Common myeloid progenitor, CD34-positive (primary cell): ENCODE measurements at regions not wholly inside any gene's neighbourhood (a gene's known extent, or its start where the extent isn't known, plus 50 kb on each side); places are given as distances from the start of the nearest gene placed in this dataset.
"Not testable (repeated sequence)": the region's sequence is repeated elsewhere in the genome, so short reads cannot be mapped to it uniquely, and the experiment has no call there.

ENCODE experiments used
- CTCF ChIA-PET: fragments of 350-600 bp; sonication (Branson Sonifier 250); formaldehyde crosslinking; loops from one replicate; lab custom pipeline; 2021; ENCODE audit warnings: antibody characterized with exemption; lab: Charles Lee
- POLR2A ChIA-PET: fragments of 350-600 bp; sonication (Branson Sonifier 250); formaldehyde crosslinking; loops from one replicate; lab custom pipeline; 2021; ENCODE audit warnings: antibody characterized with exemption; lab: Charles Lee
- DNase-seq, 3 donors: peaks; one replicate each; pipeline versions ENCODE4 v3.0.0 to v3.0.0-alpha.2; 2013
- H3K27ac ChIP-seq, 2 experiments: 1 replicate in 1 of 2; 2 replicates in 1 of 2; pipeline ENCODE4 v1.7.0; 2013; ENCODE audit warnings: inconsistent platforms in 2 of 2, low read length in 2 of 2, mild to moderate bottlenecking in 2 of 2, low read depth in 1 of 2, moderate library complexity in 1 of 2; ENCODE audit not compliant: severe bottlenecking in 2 of 2, insufficient read depth in 1 of 2, poor library complexity in 1 of 2
- H3K27me3 ChIP-seq, 5 experiments: replicated peaks in 2 of 5; 1 replicate in 3 of 5; 2 replicates in 2 of 5; pipeline versions ENCODE4 v1.6.1 to v1.7.0; 2013; ENCODE audit warnings: low read length in 4 of 5, mild to moderate bottlenecking in 2 of 5, moderate library complexity in 2 of 5, inconsistent platforms in 1 of 5; ENCODE audit not compliant: insufficient read depth in 5 of 5, control insufficient read depth in 4 of 5
- H3K36me3 ChIP-seq, 4 experiments: 1 replicate in 2 of 4; 2 replicates in 2 of 4; pipeline versions ENCODE4 v1.6.1 to v1.7.0; 2013; ENCODE audit warnings: low read length in 3 of 4, control low read depth in 1 of 4, mild to moderate bottlenecking in 1 of 4; ENCODE audit not compliant: control insufficient read depth in 4 of 4, insufficient read depth in 4 of 4
- H3K4me1 ChIP-seq, 4 experiments: 1 replicate in 3 of 4; 2 replicates in 1 of 4; pipeline versions ENCODE4 v1.6.1 to v1.7.1; 2013; ENCODE audit warnings: low read length in 3 of 4, mild to moderate bottlenecking in 3 of 4, control low read depth in 1 of 4, inconsistent platforms in 1 of 4, moderate library complexity in 1 of 4; ENCODE audit not compliant: control insufficient read depth in 4 of 4, insufficient read depth in 4 of 4; ENCODE audit errors: control extremely low read depth in 1 of 4
- H3K4me3 ChIP-seq, 7 experiments: 1 replicate in 4 of 7; 2 replicates in 3 of 7; pipeline versions ENCODE4 v1.5.1 to v1.7.0; 2013; ENCODE audit warnings: mild to moderate bottlenecking in 7 of 7, low read length in 6 of 7, moderate library complexity in 6 of 7, inconsistent platforms in 2 of 7, low read depth in 2 of 7, control low read depth in 1 of 7; ENCODE audit not compliant: insufficient read depth in 4 of 7, control insufficient read depth in 1 of 7; ENCODE audit errors: extremely low read depth in 1 of 7
- H3K9me3 ChIP-seq, 5 experiments: 1 replicate in 4 of 5; 2 replicates in 1 of 5; pipeline versions ENCODE4 v1.6.1 to v1.7.1; 2013; ENCODE audit warnings: low read length in 4 of 5, mild to moderate bottlenecking in 2 of 5, inconsistent platforms in 1 of 5, low read depth in 1 of 5, moderate library complexity in 1 of 5; ENCODE audit not compliant: control insufficient read depth in 4 of 5, insufficient read depth in 2 of 5; ENCODE audit errors: control extremely low read depth in 1 of 5
- WGBS: methylation state at CpG from one replicate; pipeline ENCODE4 v1.1.5; 2013; ENCODE audit not compliant: insufficient coverage; 5-methylcytosine and 5-hydroxymethylcytosine counted together

DNA sequence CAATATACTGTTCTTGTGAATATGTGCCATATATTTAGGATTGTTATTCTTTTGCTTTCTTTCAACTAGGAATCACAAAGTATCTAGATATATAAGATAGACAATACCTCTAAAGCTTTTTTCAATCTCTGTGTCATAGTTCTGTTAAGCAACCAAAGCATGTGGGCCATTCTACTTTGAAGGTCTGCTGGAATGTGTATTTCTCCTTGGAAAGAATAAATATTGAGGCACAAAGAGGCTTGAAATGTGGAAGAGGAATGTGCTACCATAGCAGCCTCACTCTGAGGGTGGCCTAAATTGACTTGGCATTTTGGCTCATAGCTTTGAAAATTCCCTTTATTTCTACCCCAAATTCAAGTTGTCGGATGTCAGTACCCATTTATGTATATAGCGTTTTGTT, 488.5 kb upstream of the MAN1A1 start:
- no peak overlapping the region for H3K4me3 ChIP-seq
- peaks cover 0 to 6% (median 2%) of the 10 kb centered on the region in 5 experiments for H3K9me3 ChIP-seq
- DNase-seq: no peak
- ChIA-PET CTCF (interaction anchor here (0.9 to 1.7 kb wide), 3 partner anchors 9 to 11 kb away, joined by 3 to 4 read pairs (median 4); no protein-coding TSS in a partner anchor), POLR2A (no interaction called here)
- no peaks in the 10 kb centered on the region for H3K27me3 ChIP-seq
- H3K36me3 ChIP-seq: no peaks in the 10 kb centered on the region
- no CpG with 5 or more reads among the region's 2 CpGs for WGBS
- no peak overlapping the region for H3K27ac ChIP-seq
- no peaks in the 10 kb centered on the region for H3K4me1 ChIP-seq

DNA sequence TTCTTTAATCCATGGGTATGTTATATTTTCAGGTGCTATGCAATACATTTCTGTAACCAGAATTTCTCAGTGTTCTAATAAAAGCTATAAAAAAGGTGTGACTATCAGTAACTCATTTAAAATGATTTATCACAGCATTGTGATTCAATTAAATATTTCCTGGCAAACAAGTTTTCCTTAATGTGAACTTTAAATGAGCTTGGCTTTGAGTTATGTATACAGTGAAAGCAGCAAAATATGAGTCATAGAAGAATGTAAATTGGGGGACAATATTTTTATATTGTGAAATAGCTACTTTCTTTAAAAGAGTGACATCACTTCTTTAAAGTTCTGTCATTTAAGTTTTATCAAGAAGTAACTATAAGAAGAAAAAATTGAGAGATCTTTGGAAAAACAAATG, 484.9 kb upstream of the MAN1A1 start:
- no peaks in the 10 kb centered on the region for H3K36me3 ChIP-seq
- no peaks in the 10 kb centered on the region for H3K4me1 ChIP-seq
- ChIA-PET POLR2A (no interaction called here), CTCF (no interaction called here)
- no peak overlapping the region for H3K27ac ChIP-seq
- H3K4me3 ChIP-seq: no peak overlapping the region
- no peaks in the 10 kb centered on the region for H3K27me3 ChIP-seq
- H3K9me3 ChIP-seq: no peaks in the 10 kb centered on the region
- DNase-seq: no peak

DNA sequence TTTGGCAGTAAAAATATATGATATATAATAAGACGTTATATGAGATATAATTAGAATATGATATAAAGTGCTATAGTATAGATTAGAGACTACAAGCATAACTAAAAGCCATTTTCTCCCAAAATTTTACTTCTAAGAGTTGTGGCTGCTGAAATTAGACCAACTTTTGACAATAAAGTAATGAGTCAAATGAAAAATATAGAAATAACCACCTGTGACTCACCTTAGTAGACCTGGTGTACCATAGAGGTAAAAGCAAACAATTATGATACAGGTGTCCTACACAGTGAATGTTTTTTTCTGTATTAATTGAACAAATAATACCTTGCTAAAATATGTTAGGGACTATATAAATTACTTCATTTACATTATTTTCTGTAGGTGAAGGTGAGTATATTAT, 482.9 kb upstream of the MAN1A1 start:
- WGBS: no CpG with 5 or more reads among the region's 1 CpG
- H3K4me3 ChIP-seq: no peak overlapping the region
- CTCF ChIA-PET: no interaction called here
- no peaks in the 10 kb centered on the region for H3K36me3 ChIP-seq
- H3K9me3 ChIP-seq: no peaks in the 10 kb centered on the region
- H3K4me1 ChIP-seq: no peaks in the 10 kb centered on the region
- H3K27me3 ChIP-seq: no peaks in the 10 kb centered on the region
- no peak for DNase-seq
- POLR2A ChIA-PET: no interaction called here
- no peak overlapping the region for H3K27ac ChIP-seq

DNA sequence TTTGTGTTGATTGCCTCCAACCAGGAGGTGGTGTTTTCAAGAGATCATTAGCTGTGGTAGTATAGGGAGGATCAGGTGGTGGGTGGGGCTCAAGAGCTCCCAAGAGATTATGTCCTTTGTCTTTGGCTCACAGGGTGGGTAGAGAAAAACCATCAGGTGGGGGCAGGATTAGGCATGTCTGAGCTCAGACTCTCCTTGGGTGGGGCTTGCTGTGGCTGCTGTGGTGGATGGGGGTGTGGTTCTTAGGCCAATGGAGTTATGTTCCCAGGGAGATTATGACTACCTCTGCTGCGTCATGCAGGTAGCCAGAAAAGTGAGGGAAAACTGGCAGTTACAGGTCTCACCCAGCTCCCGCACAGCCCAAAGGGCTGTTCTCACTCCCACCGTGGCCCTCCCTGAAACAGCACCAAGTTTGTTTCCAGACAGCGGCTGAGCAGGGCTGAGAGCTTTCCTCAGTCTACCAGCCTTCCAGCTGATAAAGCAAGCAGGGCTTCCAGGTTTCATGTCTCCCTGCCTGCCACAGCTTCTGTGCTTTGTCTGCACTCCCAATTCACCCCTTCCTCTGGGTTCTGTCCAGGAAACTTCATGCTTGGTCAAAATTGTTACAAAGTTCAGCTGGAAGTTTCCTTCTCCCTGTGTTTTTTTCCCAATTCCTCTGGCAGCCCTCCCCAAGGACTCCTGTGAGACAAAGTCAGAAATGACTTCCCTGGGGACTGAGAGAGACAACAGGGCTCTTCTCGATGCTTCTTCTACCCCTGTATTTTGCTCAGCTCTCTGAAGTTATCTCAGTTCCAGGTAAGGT, 481.1 kb upstream of the MAN1A1 start:
- Histone ChIP-seq H3K27ac (no peak overlapping the region), H3K4me1 (no peaks in the 10 kb centered on the region), H3K36me3 (no peaks in the 10 kb centered on the region), H3K27me3 (no peaks in the 10 kb centered on the region), H3K4me3 (no peak overlapping the region), H3K9me3 (no peaks in the 10 kb centered on the region)
- POLR2A ChIA-PET: no interaction called here
- DNase-seq: no peak
- CTCF ChIA-PET: no interaction called here
- 91% methylated on average over 5 of the region's 5 CpGs for WGBS

DNA sequence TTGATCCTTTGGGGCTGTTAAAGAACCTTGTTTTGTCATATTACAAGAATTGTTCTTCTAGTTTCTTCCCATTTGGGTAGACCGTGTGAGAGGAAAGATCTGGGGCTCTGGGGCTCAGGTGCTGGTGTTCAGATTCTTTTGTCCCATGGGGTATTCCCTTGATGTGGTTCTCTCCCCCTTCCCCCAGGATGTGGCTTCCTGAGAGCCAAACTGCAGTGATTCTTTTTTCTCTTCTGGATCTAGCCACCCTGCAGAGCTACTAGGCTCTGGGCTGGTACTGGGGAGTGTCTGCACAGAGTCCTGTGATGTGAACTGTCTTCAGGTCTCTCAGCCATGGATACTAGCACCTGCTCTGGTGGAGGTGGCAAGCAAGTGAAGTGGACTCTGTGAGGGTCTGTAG, 480.5 kb upstream of the MAN1A1 start:
- Histone ChIP-seq H3K27me3 (no peaks in the 10 kb centered on the region), H3K9me3 (no peaks in the 10 kb centered on the region), H3K36me3 (no peaks in the 10 kb centered on the region), H3K4me1 (no peaks in the 10 kb centered on the region), H3K4me3 (no peak overlapping the region), H3K27ac (no peak overlapping the region)
- no peak for DNase-seq
- POLR2A ChIA-PET: no interaction called here
- 100% methylated on average over 1 of the region's 1 CpG for WGBS
- CTCF ChIA-PET: no interaction called here

DNA sequence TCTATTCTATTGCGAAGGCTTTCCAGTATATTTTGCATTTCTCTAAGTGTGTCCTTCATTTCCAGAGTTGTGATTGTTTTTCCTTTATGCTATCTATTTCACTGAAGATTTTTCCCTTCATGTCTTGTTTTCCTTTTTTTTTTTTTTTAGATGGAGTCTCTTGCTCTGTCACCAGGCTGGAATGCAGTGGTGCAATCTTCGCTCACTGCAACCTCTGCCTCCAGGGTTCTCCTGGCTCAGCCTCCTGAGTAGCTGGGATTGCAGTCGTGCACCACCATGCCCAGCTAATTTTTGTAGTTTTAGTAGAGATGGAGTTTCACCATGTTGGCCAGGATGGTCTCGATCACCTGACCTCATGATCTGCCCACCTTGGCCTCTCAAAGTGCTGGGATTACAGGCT, 479.9 kb upstream of the MAN1A1 start:
- WGBS: 100% methylated on average over 1 of the region's 4 CpGs
- H3K4me3 ChIP-seq, DNase-seq, H3K36me3 ChIP-seq, H3K4me1 ChIP-seq, CTCF ChIA-PET, H3K27ac ChIP-seq, H3K9me3 ChIP-seq, POLR2A ChIA-PET, H3K27me3 ChIP-seq: not testable (repeated sequence)

DNA sequence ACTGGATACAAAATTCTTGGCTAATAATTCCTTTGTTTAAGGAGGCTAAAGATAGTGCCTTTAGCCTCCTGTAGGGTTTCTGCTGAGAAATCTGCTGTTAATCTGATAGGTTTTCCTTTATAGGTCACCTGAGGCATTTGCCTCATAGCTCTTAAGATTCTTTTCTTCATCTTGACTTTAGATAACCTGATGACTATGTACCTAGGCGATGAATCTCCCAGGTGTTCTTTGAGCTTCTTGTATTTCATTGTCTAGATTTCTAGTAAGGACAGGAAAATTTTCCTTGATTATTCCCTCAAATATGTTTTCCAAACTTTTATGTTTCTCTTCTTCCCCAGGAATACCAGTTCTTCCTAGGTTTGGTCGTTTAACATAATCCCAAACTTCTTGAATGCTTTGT, 479.4 kb upstream of the MAN1A1 start:
- no peak for DNase-seq
- H3K27me3 ChIP-seq: no peaks in the 10 kb centered on the region
- no peaks in the 10 kb centered on the region for H3K4me1 ChIP-seq
- CTCF ChIA-PET: interaction anchor here (1.2 kb wide), 1 partner anchor 8 kb away, joined by 4 read pairs; no protein-coding TSS in a partner anchor
- H3K9me3 ChIP-seq: no peaks in the 10 kb centered on the region
- no peak overlapping the region for H3K27ac ChIP-seq
- H3K36me3 ChIP-seq: no peaks in the 10 kb centered on the region
- POLR2A ChIA-PET: no interaction called here
- no peak overlapping the region for H3K4me3 ChIP-seq
- WGBS: no CpG with 5 or more reads among the region's 2 CpGs
